ENCODE measurements at regions not wholly inside any gene's neighbourhood (a gene's known extent, or its start where the extent isn't known, plus 50 kb on each side); places are given as distances from the start of the nearest gene placed in this dataset.
"Not testable (repeated sequence)": the region's sequence is repeated elsewhere in the genome, so short reads cannot be mapped to it uniquely, and the experiment has no call there.

DNA sequence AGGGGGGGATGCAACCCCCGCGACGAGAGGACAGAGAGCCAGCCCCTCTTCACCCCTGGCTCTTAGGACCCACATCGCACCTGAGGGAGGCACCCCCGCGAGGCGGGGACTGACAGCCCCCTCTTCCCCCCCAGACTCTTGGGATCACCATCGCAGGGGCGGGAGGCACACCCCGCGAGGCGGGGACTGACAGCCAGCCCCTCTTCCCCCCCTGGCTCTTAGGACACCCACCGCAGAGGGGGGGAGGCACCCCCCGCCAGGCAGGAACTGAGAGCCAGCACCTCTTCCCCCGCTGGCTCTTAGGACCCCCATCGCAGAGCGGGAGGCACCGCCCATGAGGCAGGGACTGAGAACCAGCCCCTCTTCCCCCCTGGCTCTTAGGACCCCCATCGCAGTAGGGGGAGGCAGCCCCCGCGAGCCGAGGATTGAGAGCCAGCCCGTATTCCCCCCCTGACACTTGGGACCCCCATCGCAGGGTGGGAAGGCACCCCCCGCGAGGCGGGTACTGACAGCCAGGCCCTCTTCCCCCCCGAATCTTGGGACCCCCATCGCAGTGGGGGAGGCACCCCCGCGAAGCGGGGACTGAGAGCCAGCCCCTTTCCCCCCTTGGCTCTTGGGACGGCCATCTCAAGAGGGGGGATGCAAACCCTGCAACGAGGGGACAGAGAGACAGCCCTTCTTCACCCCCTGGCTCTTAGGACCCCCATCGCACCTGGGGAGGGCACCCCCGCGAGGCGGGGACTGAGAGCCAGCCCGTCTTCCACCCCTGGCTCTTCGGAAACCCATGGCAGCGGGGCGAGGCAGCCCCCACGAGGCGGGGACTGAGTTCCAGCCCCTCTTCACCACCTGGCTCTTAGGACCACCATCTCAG, 2425.1 kb upstream of the PCDH20 start:
- no peak for DNase-seq (ENCODE audit: low read depth)

DNA sequence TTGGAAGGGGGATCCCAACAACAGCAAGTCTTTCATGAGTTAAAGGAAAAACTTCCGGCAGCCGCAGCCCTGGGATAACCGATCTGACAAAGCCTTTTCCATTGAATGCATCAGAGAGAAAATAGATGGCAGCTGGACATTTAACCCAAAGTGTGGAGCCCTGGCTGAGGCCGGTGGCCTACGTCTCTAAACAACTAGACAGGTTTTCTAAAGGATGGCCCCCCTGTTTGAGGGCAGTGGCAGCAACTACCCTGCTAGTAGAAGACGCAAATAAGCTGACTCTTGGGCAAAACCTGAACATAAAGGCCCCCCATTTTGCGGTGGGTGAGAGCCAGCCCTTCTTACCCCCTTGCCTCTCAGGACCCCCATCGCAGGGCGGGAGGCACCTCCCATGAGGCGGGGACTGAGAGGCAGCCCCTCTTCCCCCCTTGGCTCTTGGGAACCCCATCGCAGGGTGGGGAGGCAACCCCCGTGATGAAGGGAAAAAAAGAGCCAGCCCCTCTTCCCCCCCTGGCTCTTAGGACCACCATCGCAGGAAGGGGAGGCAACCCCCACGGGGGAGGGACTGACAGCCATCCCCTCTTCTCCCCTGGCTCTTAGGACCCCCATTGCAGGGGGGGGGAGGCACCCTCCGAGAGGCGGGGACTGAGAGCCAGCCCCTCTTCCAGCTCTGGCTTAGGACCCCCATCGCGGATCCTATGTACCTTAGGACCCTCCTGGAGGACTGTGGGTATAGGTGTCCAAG, 2422.9 kb upstream of the PCDH20 start:
- DNase-seq (ENCODE audit: low read depth), result no peak

DNA sequence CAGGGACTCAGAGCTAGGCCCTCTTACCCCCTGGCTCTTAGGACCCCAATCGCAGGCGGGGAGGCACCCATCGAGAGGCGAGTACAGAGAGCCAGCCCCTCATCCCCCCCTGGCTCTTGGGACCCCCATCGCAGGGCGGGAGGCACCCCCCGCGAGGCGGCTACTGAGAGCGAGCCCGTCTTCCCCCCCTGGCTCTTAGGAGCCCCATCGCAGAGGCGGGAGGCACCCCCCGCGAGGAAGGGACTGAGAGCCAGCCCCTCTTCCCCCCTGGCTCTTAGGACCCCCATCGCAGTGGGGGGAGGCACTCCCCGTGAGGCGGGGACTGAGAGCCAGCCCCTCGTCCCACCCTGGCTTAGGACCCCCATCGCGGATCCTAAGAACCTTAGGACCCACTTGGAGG, 2422.1 kb upstream of the PCDH20 start:
- DNase-seq (ENCODE audit: low read depth), result not testable (repeated sequence)

DNA sequence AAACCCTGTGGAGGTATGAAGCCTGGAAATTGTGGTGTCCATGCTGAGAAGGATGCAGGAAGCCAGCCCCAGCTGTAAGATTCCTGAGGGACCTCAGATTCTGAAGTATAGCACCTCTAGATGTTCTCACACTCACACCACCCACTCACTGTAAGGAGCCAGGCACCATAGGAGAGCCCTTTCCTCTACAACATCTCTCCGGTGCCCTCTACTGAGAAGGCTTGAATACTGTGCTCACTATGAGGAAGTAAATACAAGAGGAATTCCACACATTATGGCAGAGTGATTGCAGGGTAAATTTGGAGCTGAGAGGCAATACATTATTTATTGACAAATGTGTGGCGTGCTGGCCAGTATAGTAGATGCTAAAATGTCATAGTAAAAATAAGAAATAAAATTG, 2414.0 kb upstream of the PCDH20 start:
- not testable (repeated sequence) for DNase-seq (ENCODE audit: low read depth)

DNA sequence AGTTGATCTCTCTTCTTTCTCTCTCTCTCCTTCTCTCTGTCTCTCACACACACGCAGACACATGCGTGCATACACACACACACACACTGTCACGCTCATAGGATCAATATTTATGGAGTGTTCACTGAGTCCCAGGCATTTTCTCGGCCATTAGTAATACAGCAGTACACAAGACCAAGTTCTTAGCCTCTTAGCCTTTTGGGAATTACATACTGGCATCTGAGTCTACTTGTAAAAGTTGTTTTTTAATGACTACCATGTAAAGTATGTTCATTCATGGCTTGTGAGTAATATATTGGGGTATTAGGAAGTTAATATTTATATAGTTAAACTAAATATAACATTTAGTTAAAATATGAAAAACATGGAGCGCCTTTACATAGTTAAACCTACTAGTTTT, 2406.1 kb upstream of the PCDH20 start:
- not testable (repeated sequence) for DNase-seq (ENCODE audit: low read depth)

DNA sequence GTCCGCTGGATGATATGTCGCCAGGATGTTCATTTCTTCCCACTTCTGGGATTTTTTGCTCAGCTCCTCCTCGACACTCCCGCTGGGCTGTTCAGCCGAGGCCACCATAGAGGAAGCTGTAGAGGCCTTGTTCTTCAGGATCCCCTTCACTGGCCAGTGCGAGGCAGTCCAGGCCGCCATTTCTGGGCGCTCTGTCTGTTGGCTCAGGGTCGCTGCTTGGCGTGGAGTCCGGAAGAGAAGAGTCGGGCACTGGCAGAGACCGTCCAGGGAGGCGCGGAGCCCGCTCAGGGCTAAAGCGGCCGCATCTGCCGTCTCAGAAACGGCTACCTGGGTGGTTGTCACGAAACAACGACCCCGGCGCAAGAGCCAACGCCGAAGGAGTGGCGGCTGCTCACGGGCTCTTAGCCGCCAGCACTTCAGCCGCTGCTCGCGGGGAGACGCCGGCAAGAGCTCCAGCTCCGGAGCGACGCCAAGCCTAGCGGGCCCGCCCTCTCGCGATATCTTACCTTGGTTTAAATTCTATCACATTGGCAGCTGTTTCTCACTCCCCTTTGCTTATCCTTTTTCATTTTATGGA, 2395.9 kb upstream of the PCDH20 start:
- peak; percentile 1 for DNase-seq (ENCODE audit: low read depth)

DNA sequence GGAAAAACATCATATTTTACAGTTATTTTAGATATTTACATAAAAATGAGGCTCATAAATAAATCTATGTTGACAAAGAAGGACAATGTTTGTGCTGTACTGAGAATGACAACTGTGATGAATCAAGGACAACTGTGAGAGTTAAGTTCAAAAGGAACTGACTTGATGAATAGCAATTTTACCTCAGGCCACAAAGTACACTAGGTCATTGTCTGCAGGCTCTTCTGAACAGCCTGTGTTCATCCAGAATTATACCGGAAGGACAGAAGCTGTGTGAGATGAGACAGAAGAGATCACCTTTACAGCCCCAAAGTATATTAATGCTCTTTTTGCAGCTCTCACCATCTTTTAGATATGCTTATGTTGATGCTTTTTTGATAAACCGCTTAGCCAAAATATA, 2375.5 kb upstream of the PCDH20 start:
- DNase-seq (ENCODE audit: low read depth), result not testable (repeated sequence)

DNA sequence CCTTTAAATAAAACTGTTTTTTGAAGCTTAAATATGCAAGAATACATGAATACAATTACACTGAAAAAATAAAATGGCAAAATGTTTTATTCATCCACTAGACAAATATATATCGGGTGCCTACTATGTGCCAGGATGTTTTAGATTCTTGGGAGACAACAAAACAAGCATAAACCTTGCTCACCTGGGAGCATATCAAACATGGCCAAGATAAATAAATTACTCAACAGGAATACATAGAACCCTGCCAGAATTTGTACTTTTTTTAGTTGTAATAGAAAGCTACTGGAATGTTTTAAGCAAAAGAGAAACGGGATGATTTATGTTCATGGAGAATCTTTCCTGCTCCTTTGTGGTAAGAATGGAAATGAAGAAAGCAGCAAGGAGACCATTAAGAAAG, 2358.5 kb upstream of the PCDH20 start:
- DNase-seq (ENCODE audit: low read depth), result no peak

DNA sequence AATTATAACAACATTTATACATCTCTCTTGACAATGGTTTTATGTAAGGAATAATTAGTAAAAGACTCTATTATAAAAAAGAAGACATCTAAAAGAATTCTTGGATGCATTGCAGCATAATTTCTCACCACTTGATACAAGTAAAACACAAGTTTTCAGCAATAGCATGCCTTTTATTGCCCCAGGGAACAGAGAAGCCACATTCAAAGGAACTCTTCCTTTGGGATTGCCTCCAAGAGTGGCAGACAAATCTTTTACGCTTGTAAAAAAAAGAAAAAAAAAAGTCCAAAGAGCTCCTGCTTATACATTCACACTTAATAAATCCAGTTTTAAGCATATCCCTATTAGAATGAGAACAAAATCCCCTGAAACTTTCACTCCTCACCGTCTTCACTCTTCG, 2357.8 kb upstream of the PCDH20 start:
- DNase-seq (ENCODE audit: low read depth), result no peak

DNA sequence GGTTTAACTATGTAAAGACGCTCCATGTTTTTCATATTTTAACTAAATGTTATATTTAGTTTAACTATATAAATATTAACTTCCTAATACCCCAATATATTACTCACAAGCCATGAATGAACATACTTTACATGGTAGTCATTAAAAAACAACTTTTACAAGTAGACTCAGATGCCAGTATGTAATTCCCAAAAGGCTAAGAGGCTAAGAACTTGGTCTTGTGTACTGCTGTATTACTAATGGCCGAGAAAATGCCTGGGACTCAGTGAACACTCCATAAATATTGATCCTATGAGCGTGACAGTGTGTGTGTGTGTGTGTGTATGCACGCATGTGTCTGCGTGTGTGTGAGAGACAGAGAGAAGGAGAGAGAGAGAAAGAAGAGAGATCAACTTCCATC, 2342.0 kb upstream of the PCDH20 start:
- DNase-seq (ENCODE audit: low read depth), result not testable (repeated sequence)

DNA sequence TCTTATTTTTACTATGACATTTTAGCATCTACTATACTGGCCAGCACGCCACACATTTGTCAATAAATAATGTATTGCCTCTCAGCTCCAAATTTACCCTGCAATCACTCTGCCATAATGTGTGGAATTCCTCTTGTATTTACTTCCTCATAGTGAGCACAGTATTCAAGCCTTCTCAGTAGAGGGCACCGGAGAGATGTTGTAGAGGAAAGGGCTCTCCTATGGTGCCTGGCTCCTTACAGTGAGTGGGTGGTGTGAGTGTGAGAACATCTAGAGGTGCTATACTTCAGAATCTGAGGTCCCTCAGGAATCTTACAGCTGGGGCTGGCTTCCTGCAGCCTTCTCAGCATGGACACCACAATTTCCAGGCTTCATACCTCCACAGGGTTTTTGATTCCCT, 2334.2 kb upstream of the PCDH20 start:
- not testable (repeated sequence) for DNase-seq (ENCODE audit: low read depth)

DNA sequence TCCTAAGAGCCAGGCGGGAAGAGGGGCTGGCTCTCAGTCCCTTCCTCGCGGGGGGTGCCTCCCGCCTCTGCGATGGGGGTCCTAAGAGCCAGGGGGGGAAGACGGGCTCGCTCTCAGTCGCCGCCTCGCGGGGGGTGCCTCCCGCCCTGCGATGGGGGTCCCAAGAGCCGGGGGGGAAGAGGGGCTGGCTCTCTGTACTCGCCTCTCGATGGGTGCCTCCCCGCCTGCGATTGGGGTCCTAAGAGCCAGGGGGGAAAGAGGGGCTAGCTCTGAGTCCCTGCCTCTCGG, 2326.1 kb upstream of the PCDH20 start:
- DNase-seq (ENCODE audit: low read depth), result not testable (repeated sequence)

DNA sequence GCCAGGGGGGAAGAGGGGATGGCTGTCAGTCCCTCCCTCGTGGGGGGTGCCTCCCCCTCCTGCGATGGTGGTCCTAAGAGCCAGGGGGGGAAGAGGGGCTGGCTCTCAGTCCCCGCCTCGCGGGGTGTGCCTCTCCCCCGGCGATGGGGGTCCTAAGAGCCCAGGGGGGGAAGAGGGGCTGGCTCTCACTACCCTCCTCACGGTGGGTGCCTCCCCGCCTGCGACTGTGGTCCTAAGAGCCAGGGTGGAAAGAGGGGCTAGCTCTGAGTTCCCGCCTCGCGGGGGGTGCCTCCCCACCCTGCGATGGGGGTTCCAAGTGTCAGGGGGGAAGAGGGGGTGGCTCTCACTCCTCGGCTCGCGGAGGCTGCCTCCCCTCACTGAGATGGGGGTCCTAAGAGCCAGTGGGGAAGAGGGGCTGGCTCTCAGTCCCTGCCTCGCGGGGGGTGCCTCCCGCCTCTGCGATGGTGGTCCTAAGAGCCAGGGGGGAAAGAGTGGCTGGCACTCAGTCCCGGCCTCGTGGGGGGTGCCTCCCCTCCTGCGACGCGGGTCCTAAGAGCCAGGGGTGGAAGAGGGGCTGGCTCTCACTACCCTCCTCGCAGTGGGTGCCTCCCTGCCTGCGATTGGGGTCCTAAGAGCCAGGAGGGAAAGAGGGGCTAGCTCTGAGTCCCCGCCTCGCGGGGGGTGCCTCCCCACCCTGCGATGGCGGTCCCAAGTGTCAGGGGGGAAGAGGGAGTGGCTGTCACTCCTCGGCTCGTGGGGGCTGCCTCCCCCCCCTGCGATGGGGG, 2325.6 kb upstream of the PCDH20 start:
- DNase-seq (ENCODE audit: low read depth), result no peak

DNA sequence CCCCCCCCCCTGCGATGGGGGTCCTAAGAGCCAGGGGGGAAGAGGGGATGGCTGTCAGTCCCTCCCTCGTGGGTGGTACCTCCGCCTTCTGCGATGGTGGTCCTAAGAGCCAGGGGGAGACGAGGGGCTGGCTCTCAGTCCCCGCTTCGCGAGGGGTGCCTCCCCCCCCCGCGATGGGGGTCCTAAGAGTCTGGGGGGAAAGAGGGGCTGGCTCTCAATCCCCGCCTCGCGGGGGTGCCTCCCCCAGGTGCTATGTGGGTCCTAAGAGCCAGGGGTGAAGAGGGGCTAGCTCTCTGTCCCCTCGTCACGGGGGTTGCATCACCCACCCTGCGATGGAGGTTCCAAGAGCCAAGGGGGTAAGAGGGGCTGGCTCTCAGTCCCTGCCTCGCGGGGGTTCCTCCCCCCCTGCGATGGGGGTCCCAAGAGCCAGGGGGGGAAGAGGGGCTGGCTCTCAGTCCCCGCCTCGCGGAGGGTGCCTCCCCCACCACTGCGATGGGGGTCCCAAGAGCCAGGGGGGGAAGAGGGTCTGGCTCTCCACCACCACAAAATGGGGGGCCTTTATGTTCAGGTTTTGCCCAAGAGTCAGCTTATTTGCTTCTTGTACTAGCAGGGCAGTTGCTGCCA, 2323.6 kb upstream of the PCDH20 start:
- DNase-seq (ENCODE audit: low read depth), result not testable (repeated sequence)

DNA sequence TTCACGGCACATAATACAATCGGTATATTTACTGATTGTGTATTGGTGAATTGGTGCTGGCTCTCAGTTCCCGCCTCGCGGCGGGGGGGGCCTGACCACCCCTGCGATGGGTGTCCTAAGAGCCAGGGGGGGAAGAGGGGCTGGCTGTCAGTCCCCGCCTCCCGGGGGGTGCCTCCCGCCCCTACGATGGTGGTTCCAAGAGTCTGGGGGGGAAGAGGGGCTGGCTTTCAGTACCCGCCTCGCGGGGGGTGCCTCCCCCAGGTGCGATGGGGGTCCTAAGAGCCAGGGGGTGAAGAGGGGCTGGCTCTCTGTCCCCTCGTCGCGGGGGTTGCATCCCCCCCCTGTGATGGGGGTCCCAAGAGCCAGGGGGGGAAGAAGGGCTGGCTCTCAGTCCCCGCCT, 2321.8 kb upstream of the PCDH20 start:
- DNase-seq (ENCODE audit: low read depth), result no peak

DNA sequence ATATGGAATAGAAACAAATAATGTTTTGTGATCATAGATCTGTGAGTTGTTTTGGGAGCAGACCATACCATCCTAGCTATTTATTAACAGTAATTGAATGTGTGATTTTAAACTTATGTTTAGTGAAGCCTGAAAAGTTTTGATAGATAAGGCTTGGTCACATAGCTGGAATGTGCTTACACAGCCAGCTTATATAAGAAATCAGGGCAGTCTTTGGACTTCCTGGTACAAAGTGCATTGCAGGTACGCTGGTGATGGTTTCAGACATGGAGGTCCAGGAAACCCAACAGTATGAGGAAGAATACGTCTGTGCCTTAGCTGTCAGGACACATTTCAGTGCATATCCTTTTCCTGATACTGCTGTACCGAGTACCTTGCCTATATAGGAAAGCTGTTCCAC, 2316.2 kb upstream of the PCDH20 start:
- no peak for DNase-seq (ENCODE audit: low read depth)

DNA sequence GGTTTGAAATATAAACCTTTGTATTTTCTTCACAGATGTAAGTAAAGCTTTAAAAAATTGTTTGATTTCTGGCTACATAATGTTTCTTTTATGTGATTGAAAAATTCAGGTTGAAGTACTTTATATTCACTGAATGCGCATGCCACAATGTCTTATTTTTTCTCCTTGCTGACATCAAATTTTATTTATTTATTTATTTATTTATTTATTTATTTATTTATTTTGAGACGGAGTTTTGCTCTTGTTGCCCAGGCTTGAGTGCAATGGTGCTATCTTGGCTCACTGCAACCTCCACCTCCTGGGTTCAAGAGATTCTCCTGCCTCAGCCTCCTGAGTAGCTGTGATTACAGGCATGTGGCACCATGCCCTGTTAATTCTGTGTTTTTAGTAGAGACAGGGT, 2296.5 kb upstream of the PCDH20 start:
- not testable (repeated sequence) for DNase-seq (ENCODE audit: low read depth)

DNA sequence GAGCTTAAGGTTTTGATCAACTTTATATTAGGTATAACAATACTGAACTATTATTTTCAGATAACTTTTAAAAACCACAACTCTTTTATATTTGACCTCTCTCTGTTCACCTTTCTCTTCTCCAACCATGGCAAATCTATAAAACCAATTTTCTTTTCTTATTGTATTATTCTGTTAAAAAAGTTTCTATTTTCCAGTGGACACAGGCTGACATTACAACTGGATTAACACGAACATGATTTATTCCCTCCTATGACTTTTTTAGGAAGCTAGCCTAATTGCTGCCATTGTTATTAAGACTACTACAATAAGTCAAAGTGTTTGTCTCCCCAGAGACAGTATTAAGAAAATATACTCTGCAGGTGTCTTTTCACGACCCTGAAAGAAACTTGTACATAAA, 2291.1 kb upstream of the PCDH20 start:
- no peak for DNase-seq (ENCODE audit: low read depth)

DNA sequence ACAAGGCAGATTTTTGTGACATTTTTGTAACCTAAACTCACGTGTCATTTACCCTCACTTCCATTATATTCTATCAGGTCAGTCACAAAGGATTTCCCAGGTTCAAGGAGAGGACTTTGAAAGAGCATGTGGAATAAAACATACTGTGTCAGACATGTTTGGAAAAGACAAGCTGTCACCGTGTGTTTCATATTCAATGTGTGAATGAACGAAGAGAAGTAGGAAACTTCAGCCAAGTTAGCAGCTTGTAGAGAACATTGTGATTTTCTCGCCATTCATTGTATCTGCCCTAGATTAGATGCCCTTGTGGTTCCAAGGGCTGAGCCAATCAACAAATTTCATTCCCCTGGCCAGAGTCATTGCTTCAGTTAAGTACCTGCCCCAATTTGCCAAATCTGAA, 2288.9 kb upstream of the PCDH20 start:
- DNase-seq (ENCODE audit: low read depth), result no peak

DNA sequence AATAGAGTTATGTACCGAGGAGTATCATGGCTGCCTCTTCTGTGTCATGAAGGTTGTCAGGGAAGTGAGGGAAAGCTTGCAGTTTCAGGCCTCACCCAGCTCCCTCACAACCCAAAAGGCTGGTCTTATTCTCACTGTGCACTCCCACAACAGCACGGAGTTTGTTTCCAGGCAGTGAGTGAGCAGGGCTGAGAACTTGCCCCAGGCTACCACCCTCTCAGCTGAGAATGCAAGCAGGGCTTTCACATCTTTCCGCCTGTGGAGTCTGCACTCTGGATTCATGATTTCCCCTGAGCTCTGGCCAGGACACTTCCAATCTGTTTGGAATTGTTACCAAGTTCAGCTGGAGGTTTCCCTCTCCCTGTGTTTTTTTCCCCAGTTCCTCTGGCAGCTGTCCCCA, 2284.7 kb upstream of the PCDH20 start:
- DNase-seq (ENCODE audit: low read depth), result no peak

DNA sequence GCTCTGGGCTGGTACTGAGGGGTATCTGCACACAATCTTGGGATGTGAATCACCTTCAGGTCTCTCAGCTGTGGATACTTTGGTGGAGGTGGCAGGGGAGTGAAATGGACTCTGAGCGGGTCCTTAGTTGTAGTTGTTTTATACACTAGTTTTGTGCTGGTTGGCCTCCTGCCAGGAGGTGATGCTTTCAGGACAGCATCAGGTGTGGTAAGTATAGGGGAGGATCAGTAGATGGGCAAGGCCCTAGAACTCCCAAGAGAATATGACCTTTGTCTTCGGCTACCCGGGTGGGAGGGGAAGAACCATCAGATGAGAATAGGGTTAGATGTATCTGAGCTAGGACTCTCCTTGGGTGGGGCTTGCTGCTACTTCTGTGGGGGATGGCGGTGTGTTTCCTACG, 2284.3 kb upstream of the PCDH20 start:
- no peak for DNase-seq (ENCODE audit: low read depth)

DNA sequence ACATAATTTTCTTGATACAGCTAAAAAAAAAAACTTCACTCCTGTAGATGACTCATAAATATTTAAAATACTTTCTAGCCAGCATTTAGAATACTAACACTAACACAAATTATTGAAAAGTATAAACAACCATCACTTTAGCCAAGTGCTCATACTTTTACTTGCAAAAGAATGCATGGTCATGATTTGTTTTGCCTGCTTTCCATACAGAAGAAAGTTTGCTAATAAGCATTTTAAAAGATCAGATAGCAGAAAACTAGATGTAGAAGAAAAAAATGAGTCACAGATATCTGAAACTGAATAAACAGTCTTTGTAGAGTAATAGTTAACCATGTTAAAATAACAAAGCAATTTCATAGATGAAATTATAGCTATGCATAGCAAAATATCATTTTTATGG, 2280.4 kb upstream of the PCDH20 start:
- no peak for DNase-seq (ENCODE audit: low read depth)

Measured in Daoy (cell line).